ENCODE measurements at regions not wholly inside any gene's neighbourhood (a gene's known extent, or its start where the extent isn't known, plus 50 kb on each side); places are given as distances from the start of the nearest gene placed in this dataset.
A peak's percentile ranks its signal among the peaks of the same experiment; 100 is the strongest.

DNA sequence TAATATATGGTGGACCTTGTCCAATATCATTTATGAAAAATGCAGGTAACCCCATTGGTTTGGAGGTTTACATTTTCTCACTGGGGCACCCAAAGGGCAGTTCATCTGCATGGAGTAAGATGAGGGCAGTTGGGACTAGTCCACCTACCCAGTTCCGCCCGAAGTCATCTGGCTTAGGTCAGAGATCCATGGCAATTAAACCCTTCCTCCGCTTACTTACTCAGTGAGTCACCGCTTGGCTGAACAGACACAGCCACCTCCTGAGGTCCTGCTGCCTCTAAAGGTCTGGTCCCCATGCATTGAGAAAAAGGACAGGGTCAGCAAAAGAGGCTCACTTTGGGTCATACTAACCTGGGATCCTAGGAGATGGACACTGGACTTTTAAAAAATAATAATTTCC, 102.9 kb upstream of the PRL start:
- peak; percentile 7 for DNase-seq (ENCODE audit: low read depth)

- no peak for DNase-seq (ENCODE audit: low read depth)
Measured at GRCh38 chr6:22401206-22401605, 104.4 kb upstream of the PRL start.

GRCh38 chr6:22401932-22402331, 105.1 kb upstream of the PRL start:
- no peak for DNase-seq (ENCODE audit: low read depth)

DNA sequence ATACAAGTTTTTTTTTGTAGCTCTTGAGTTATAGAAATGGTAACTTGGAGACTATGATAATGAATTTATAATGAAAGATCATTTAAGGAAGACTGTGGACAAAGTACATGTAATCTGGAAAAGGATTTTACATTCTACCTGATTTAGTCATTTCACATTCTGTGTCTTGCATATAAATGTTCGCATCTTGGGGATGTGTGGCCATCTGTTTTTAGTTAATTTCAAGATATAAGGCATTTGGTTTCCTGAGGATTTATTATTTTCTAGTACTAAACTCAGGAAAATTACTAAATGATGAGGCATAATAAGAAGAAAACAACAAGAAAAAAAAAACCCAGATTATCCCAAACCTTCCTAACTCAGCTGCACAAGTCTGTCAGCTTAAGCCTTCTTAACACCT, 112.7 kb upstream of the PRL start:
- no peak for DNase-seq (ENCODE audit: low read depth)

DNA sequence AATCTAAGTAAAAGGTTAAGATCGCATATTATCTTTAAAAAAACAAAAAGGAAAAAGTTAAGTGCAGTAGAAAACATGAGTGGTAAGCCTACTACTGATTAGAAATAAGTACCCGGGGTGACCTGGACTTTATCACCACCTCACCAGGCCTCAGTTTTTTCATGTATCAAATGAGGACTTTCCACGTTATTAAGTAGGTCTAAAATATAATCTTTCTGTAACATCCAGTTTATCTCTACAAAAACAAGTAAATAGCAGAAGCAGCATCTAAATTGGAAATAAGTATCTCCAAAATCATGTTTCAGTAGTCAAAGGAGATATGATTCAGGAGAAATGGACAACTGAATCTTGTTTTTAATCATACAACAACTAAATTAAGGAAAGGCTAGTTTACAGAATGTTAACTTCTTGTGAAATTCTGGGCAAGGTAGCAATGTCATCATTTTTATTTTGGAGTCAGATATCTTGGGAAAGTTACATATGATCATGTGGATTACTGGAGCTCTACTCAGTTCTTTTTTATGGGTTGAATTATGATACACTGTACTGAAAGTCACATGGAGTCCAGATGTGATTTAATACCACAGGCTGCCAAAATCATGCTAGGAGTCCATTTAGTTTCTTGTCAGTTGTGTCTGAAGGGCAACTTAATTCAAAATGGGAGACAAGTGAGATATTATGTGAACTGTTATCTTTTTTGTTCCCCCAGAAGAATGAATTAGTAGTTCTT, 114.7 kb upstream of the PRL start:
- DNase-seq (ENCODE audit: low read depth): peak; percentile 11

- DNase-seq (ENCODE audit: low read depth): no peak
Measured at GRCh38 chr6:22412994-22413393, 116.2 kb upstream of the PRL start.

DNA sequence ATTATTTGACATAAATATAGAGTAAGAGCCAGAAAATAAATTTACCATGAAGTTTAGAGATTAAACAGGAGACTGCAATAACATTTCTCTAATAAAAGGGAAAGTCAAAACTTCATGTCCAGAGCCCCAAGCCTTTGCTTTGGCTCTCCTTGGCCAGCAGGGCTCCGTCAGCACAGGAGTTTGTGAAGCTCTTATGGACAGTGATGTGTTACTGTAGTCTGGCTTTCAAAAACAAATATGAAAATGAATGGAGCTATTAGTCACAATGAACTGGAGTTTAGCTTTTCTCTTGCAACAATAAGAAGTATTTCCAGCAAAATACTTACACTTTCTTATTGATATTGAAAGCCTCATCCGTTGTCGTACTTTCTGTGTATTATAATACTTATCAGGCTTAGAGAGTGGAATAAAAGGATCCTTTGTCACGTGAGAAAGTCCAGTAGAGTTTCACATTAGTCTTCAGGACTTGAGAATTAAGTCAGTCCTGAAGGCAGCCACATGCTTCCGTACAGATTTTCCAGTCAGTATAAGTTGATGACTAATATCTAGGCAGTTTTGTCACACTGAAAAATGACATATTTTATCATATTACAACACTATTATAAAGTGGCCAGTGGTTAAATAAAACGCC, 117.0 kb upstream of the PRL start:
- peak; percentile 27 for DNase-seq (ENCODE audit: low read depth)

- no peak for DNase-seq (ENCODE audit: low read depth)
Measured at GRCh38 chr6:22418714-22419113, 121.9 kb upstream of the PRL start.

- DNase-seq (ENCODE audit: low read depth): peak; percentile 59
Measured at GRCh38 chr6:22421198-22421597, 124.4 kb upstream of the PRL start.

DNA sequence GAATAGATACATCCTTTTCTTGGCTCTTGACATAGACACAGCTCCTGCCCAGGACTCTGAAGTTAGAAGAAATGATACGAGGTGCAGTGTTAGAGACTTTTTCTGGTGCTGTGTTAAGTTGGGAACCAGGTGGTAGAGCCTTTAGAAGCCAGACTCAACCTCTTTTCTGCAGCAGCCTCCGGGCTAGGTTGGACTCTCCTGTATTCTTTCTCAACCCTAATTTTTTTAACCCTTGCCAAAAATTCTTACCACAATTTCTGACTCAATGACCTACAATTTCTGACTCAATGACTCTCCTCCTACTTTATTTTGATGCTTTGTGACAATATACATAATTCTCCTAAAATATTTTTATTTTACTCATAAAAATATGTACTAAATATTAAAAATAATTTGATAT, 127.4 kb upstream of the PRL start:
- DNase-seq (ENCODE audit: low read depth): no peak

- no peak for DNase-seq (ENCODE audit: low read depth)
Measured at GRCh38 chr6:22432060-22432459, 135.2 kb upstream of the PRL start.

DNA sequence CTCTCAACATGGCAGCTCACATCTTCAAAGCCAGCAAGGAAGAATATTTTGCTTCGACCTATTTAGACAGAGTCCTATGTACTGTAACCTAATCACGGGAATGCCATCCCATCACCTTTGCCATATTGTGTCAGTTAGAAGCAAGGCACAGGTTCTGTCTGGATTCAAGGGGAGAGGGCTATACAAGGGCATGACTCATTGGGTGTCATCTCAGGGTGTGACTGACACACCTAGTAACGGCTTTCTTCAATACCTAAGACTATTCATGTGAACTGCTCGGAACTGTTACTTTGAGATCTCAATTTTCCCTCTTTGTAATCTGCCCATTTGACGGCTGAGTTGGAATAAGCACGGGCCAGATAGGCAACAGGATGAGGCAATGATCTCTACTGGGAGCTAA, 135.6 kb upstream of the HDGFL1 start:
- DNase-seq (ENCODE audit: low read depth): no peak

DNA sequence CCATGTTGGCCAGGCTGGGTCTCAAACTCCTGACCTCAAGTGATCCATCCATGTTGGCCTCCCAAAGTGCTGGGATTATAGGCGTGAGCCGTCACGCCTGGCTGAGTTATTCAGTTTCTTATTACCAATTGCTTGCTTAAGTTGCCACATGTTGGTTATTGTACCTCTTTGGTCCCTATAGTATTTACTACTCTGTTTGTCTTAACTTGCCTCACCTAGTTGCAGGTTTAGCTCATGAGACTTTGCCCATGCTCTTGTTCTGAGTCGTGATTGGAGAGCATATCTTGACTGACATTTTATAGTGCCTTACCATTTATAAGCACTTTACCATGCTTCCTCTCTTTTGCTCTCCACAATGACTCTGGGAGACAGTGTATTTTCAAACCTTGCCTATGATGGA, 134.2 kb upstream of the HDGFL1 start:
- no peak for DNase-seq (ENCODE audit: low read depth)

- DNase-seq (ENCODE audit: low read depth): no peak
Measured at GRCh38 chr6:22436134-22436533, 133.2 kb upstream of the HDGFL1 start.

- no peak for DNase-seq (ENCODE audit: low read depth)
Measured at GRCh38 chr6:22437665-22438064, 131.7 kb upstream of the HDGFL1 start.

DNA sequence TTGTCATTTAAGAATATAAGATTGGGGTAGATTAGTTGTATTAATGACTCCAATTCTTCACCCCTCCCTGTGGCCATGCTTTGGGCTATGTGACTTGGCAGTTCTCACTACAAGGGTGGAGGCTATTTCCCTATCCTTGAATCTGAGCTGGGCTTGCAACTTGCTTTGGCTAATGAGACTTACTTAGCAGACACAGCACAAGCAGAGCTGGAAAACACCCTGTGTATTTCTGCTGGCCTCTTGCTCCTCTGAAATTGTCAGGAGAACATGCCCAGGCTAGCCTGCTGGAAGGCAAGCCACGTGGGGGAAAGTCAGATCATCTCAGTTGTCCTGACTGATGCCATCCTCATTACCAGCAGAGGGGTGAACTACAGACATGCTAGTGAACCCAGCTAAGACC, 126.5 kb upstream of the HDGFL1 start:
- no peak for DNase-seq (ENCODE audit: low read depth)

GRCh38 chr6:22444330-22444729, 125.0 kb upstream of the HDGFL1 start:
- no peak for DNase-seq (ENCODE audit: low read depth)

GRCh38 chr6:22445946-22446345, 123.4 kb upstream of the HDGFL1 start:
- DNase-seq (ENCODE audit: low read depth): no peak

DNA sequence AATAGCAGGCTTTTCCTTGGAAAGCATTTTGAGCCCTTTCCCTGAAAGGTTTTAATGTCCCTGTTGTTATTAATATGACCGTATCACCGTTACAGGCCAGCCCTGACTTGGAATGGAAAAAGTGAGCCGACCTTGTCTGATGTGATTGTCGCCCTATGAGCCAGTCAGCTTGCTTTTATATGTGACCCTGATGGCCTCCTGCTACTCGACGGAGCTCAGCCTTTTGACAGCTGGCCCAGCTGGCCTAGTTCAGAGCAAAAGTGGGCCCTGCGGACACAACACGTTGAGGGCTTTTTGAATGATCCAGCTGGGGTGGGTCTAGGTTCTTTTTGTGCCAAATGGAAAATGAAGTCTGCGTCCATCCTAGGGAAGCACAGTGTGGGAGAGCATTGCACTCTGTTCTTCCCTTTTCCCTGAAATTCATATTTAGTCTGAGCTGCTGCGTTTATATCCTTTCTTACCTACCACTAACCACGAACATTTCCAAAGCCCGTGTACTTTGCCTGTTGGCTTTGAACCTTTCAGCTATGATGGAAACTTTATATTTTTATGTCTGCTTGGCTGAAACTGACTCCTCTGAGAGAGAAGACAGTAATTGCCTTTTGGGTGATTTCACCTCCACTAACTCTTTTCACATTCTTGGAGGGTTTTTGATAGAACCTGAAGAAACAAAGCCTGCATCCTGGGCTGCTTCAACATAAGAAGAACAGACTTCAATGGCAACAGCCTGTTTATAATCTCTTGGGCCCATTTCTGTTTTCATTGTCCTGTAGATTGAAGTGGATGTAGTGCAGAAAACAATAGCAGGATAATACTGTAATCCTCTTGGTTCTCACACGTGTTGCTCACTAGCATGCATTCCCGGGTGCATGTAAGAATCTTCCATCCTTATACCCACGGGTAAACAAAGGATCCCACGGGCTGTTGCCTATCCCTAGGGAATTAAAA, 121.8 kb upstream of the HDGFL1 start:
- no peak for DNase-seq (ENCODE audit: low read depth)

GRCh38 chr6:22448291-22448711, 121.1 kb upstream of the HDGFL1 start:
- DNase-seq (ENCODE audit: low read depth): no peak

DNA sequence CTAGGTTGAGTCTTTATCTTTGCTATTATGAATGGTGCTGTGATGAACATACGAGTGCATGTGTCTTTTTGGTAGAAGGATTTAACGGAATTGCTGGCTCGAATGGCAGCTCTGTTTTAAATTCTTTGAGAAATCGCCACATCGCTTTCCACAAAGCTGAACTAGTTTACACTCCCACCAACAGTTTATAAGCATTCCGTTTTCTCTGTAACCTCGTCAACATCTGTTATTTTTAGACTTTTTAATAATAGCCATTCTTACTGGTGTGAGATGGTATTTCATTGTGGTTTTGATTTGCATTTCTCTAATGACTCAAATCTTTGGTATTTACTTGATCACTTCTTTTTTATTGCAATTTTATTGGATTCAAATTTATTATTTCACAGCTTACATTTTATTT, 117.4 kb upstream of the HDGFL1 start:
- DNase-seq (ENCODE audit: low read depth): no peak

GRCh38 chr6:22455378-22455777, 114.0 kb upstream of the HDGFL1 start:
- DNase-seq (ENCODE audit: low read depth): no peak

GRCh38 chr6:22457996-22458395, 111.4 kb upstream of the HDGFL1 start:
- DNase-seq (ENCODE audit: low read depth): no peak
